ENCODE measurements at regions not wholly inside any gene's neighbourhood (a gene's known extent, or its start where the extent isn't known, plus 50 kb on each side); places are given as distances from the start of the nearest gene placed in this dataset.

- TF ChIP-seq POLR2A (IDR thresholded peaks at IDR 0.05) = no peak
- no peak for TF ChIP-seq CTCF (IDR thresholded peaks at IDR 0.05)
Observed at GRCh38 chr2:14942987-14943386, 310.5 kb downstream of the LRATD1 start.

Measured in ovary (tissue), 3 donors.